ENCODE measurements at regions not wholly inside any gene's neighbourhood (a gene's known extent, or its start where the extent isn't known, plus 50 kb on each side); places are given as distances from the start of the nearest gene placed in this dataset.

DNA sequence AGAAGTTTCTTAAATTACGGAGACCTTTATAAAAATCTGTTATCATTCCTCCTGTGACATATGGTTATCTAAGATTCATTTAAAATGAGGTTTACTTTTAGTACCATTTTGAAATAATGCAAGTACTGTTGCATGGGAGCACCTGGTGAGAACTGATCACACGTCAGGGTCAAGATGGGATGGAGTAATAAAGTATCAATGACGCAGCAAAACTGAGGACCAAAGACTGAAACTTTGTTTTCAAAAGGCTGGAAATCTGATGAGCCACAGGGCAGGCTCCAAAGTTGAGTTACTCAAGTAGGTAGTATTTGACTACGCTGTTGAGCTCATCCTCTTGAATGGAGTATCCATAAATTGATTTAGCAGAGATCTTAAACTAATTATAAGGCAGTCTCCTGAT is 411.9 kb upstream of the ZNF804A start:
- TF ChIP-seq EZH2phosphoT487 (IDR thresholded peaks at IDR 0.05; ENCODE audit: insufficient read depth, low read depth) (no peak), EZH2 (IDR thresholded peaks at IDR 0.05; ENCODE audit: insufficient read depth, poor library complexity, severe bottlenecking) (no peak)

Measured in GM23248 (cell line).